C4-2B (cell line): ENCODE measurements at regions not wholly inside any gene's neighbourhood (a gene's known extent, or its start where the extent isn't known, plus 50 kb on each side); places are given as distances from the start of the nearest gene placed in this dataset.

Experiments used
- H3K27ac ChIP-seq: fragments of 450-650 bp; 2 replicates; pipeline ENCODE4 v1.5.1; 2017
- ZFX ChIP-seq: fragments of 450-650 bp; IDR thresholded peaks from 2 replicates; pipeline ENCODE4 v1.6.1; 2017
- TF ChIP-seq, protein P1 (sequence below): fragments of 450-650 bp; conservative IDR thresholded peaks from 2 replicates; pipeline ENCODE4 v1.5.1; 2017; ENCODE audit warnings: mild to moderate bottlenecking

DNA sequence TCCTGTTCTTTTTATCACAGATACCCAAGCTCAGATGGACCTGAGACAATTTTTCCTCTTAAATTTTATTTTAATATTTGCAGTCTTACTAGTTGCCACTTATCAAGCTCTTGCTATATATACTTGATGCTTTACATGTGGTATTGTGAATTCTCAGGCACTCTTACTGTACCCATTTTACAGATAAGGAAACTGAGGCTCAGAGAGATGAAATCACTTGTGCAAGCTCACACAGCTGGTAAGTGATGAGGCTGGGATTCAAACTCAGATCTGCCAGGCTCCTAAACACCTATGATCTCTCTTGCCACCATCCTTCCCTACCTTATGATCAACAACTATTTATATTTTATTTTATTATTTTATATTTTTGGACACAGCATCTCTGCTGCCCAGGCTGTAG lies 133.0 kb upstream of the LHX5 start:
- TF ChIP-seq, protein P1, sequence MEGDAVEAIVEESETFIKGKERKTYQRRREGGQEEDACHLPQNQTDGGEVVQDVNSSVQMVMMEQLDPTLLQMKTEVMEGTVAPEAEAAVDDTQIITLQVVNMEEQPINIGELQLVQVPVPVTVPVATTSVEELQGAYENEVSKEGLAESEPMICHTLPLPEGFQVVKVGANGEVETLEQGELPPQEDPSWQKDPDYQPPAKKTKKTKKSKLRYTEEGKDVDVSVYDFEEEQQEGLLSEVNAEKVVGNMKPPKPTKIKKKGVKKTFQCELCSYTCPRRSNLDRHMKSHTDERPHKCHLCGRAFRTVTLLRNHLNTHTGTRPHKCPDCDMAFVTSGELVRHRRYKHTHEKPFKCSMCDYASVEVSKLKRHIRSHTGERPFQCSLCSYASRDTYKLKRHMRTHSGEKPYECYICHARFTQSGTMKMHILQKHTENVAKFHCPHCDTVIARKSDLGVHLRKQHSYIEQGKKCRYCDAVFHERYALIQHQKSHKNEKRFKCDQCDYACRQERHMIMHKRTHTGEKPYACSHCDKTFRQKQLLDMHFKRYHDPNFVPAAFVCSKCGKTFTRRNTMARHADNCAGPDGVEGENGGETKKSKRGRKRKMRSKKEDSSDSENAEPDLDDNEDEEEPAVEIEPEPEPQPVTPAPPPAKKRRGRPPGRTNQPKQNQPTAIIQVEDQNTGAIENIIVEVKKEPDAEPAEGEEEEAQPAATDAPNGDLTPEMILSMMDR, result no peak
- TF ChIP-seq ZFX, result no peak
- no peak overlapping the region for H3K27ac ChIP-seq

DNA sequence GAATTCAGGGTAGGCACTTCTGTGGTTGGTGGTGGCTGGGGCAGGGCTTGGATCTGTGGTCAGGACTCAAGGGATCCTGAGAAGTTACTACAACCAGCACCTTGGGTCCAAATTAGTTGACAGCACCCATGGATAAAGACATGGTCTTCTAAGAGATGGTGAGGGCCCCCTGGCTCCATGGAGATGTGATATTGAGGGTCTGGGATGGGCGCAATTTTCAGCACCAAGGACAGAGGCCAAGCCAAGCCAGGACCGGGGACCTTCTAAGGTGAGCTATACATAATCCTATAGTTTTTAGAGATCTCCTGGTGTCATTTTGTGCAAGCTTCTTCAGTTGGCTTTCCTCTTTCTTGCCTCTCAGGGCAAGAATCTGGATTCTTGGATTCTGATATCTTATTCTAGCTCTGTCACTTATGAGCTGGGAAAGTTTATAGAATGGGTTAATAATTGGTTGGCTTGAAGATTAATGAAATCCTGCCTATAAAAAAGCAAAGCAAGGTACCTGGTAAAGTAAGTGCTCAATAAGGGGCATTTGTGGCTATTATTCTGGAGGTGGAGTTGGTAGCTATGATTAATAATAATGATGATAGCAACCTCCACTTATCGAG lies 130.1 kb upstream of the LHX5 start:
- TF ChIP-seq, protein P1, result no peak
- no peak for TF ChIP-seq ZFX

DNA sequence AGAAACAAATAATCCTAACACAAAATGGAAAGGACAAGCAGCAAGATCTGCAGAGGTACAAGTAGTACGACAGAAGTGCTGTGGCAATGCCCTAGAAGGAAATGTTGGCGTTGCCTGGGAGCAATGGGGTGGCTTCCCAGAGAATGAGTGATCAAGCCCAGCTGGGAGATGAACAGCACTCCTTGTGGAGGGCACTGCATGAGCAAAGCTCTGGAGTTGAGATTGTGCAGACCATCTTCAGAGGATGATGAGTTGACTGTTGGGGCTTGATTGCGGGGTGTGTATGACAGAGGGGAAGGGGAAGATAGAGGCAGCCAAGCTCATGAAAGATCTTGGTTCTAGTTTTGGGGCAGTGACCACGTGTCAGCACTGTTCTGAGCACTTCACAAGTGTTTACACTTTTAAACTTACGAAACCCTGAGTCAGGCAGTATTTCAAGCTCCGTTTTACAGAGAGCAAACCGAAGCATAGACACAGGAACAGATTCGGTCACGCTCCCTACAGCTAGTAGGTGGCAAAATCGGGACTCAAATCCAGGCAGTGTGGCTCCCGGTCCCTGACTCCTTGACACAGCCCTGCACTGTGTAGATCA lies 127.2 kb upstream of the LHX5 start:
- TF ChIP-seq, protein P1, result no peak
- TF ChIP-seq ZFX, result no peak
- no peak overlapping the region for H3K27ac ChIP-seq

More for the DNA sequence above, 130.1 kb upstream of the LHX5 start:
- H3K27ac ChIP-seq, result no peak overlapping the region

DNA sequence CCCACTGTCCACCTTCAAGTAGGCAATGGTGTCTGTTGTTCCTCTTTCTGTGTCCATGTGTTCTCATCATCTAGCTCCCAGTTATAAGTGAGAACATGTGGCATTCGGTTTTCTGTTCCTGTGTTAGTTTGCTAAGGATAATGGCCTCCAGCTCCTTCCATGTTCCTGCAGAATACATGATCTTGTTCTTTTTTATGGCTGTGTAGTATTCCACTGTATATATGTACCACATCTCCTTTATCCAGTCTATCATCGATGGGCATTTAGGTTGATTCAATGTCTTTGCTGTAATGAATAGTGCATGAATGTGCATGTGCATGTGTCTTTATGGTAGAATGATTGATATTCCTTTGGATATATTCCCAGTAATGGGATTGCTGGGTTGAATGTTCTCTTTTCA lies 123.3 kb upstream of the LHX5 start:
- TF ChIP-seq ZFX, result no peak
- TF ChIP-seq, protein P1, result no peak
- H3K27ac ChIP-seq, result no peak overlapping the region

DNA sequence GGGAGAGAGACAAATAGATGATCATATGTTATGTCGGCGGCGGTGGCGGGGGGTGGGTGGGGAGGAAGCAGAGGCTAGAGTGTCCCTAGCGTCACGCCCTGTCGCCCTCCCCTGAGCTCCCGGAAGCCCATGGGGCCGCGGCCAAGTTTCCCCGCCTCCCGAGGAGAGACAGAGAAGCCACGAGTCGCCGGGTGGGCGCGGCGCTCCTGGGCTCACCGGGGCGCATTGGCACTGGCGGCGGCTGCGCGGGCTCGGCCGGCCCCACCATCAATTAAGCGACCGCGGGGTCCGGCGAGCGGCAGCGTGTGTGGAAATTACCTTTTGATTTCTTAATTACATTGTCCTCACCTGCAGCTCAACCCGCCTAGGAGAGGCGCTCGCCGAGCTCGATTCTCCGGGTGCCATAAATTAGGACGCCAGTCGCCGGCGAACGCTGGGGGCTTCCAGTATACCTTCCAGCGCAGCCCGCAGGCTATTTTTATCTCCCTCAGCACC lies 119.9 kb upstream of the LHX5 start:
- TF ChIP-seq ZFX, result no peak
- TF ChIP-seq, protein P1, result no peak
- no peak overlapping the region for H3K27ac ChIP-seq

DNA sequence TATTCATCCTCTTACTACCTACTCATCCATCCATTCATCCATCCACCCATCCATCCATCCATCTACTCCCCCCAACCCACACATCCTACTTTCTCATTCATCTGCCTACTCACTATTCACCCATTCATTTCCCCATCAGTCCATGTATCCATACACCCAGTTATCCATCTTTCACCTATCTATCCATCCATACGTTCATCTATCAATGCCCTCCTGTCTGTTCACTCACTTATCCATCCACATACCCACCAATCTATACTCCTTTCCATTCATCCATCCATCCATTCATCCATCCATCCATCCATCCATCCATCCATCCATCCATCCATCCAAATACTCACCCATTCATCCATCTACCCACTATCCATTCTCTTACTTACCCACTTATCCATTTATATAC lies 117.8 kb upstream of the LHX5 start:
- no peak for TF ChIP-seq ZFX
- TF ChIP-seq, protein P1, result no peak
- no peak overlapping the region for H3K27ac ChIP-seq

DNA sequence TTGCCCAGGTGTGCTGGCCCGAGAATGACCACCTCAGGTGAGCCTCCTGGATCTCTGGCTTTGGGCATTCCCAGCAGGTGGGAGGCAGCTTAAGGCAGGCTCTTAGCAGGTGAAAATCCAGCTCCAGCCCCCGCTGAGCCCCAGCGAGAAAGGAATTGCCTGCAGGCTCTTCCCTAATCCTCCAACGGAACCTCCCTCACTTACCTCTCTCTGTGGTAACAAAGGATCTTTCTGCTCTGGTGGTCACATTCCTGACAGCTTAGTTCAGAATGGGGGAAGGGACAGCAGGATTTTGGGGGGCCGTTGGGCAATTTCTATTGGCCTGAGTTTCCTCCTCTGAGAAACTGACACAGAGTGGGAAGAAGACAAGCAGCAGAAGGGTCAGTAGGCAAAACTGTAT lies 116.0 kb upstream of the LHX5 start:
- no peak for TF ChIP-seq ZFX
- TF ChIP-seq, protein P1, result no peak
- no peak overlapping the region for H3K27ac ChIP-seq
